ENCODE measurements at regions not wholly inside any gene's neighbourhood (a gene's known extent, or its start where the extent isn't known, plus 50 kb on each side); places are given as distances from the start of the nearest gene placed in this dataset.

DNA sequence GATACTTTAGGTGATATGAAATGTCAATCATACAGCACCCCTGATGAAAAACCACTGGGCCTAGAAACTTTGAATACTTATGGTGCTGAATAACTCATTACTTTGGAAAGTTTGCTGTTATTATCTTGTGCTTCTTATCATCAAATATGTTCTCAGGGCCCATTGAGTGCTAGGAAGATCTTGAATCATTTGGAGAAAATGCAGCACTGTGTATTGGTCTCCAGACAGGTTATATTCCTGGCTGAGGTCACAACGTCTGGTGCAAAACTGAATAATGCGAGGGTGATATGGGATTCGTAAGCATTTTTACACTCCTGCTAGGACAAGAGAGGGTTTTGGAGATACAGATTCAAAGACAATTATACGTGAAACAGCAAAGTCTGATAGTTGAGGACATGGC lies 249.4 kb upstream of the TNC start:
- TF ChIP-seq POLR2AphosphoS5 (IDR thresholded peaks at IDR 0.05; ENCODE audit: low read depth, low read length) (no peak), TAF1 (IDR thresholded peaks at IDR 0.05; ENCODE audit: borderline replicate concordance, low read depth, low read length) (no peak), GABPA (IDR thresholded peaks at IDR 0.05; ENCODE audit: low read depth) (no peak), RAD21 (IDR thresholded peaks at IDR 0.05; ENCODE audit: low read length) (no peak), NFIC (IDR thresholded peaks at IDR 0.05; ENCODE audit: borderline replicate concordance) (no peak), FOXM1 (IDR thresholded peaks at IDR 0.05; ENCODE audit: low read depth) (no peak), RXRA (IDR thresholded peaks at IDR 0.05; ENCODE audit: borderline replicate concordance, low read depth) (no peak), FOSL2 (IDR thresholded peaks at IDR 0.05; ENCODE audit: borderline replicate concordance, low read depth) (no peak), YY1 (IDR thresholded peaks at IDR 0.05; ENCODE audit: low read depth) (no peak), ELF1 (IDR thresholded peaks at IDR 0.05) (no peak), FOXJ3 (CRISPR knock-in tag; IDR thresholded peaks at IDR 0.05) (no peak)
- TF ChIP-seq, protein P1, sequence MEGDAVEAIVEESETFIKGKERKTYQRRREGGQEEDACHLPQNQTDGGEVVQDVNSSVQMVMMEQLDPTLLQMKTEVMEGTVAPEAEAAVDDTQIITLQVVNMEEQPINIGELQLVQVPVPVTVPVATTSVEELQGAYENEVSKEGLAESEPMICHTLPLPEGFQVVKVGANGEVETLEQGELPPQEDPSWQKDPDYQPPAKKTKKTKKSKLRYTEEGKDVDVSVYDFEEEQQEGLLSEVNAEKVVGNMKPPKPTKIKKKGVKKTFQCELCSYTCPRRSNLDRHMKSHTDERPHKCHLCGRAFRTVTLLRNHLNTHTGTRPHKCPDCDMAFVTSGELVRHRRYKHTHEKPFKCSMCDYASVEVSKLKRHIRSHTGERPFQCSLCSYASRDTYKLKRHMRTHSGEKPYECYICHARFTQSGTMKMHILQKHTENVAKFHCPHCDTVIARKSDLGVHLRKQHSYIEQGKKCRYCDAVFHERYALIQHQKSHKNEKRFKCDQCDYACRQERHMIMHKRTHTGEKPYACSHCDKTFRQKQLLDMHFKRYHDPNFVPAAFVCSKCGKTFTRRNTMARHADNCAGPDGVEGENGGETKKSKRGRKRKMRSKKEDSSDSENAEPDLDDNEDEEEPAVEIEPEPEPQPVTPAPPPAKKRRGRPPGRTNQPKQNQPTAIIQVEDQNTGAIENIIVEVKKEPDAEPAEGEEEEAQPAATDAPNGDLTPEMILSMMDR (IDR thresholded peaks at IDR 0.05): no peak
- TF ChIP-seq, protein P2, sequence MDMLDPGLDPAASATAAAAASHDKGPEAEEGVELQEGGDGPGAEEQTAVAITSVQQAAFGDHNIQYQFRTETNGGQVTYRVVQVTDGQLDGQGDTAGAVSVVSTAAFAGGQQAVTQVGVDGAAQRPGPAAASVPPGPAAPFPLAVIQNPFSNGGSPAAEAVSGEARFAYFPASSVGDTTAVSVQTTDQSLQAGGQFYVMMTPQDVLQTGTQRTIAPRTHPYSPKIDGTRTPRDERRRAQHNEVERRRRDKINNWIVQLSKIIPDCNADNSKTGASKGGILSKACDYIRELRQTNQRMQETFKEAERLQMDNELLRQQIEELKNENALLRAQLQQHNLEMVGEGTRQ (IDR thresholded peaks at IDR 0.05; ENCODE audit: borderline replicate concordance, low read depth, low read length): no peak

Measured in SK-N-SH (cell line).